ENCODE measurements at regions not wholly inside any gene's neighbourhood (a gene's known extent, or its start where the extent isn't known, plus 50 kb on each side); places are given as distances from the start of the nearest gene placed in this dataset.

- no peak for FAIRE-seq
- DNase-seq (ENCODE audit: extremely low spot score, insufficient read length, low read depth), result no peak
These were observed 193.9 kb downstream of the OTOR start for GRCh38 chr20:16942051-16942450.

- FAIRE-seq (no peak), DNase-seq (ENCODE audit: extremely low spot score, insufficient read length, low read depth) (no peak)
These were observed 194.6 kb downstream of the OTOR start for GRCh38 chr20:16942756-16943155.

DNA sequence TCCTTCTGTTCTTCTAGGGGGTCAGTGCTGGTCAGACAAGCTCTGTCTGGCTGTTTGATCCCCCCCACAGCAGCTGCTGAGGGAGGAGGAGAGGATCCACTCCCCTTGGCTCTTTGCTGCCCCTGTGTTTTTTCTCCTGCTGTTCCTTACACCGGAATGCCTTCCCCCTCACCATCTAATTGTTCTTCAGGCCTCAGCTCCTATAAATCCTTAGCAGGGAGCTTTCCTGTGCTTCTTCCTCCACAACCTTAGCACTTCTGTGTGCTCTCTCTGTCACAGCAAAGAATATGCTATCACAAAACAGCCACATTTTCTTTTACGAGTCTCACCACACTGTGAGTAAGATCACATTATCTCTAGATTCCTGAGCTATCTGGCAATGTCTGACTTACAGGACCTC lies 196.6 kb downstream of the OTOR start:
- no peak for FAIRE-seq
- DNase-seq (ENCODE audit: extremely low spot score, insufficient read length, low read depth), result no peak

GRCh38 chr20:16945619-16946018 lies 197.5 kb downstream of the OTOR start:
- no peak for DNase-seq (ENCODE audit: extremely low spot score, insufficient read length, low read depth)
- FAIRE-seq, result no peak

- no peak for DNase-seq (ENCODE audit: extremely low spot score, insufficient read length, low read depth)
- FAIRE-seq, result no peak
These were observed 197.9 kb downstream of the OTOR start for GRCh38 chr20:16946097-16946496.

- DNase-seq (ENCODE audit: extremely low spot score, insufficient read length, low read depth) (no peak), FAIRE-seq (no peak)
These were observed 199.3 kb downstream of the OTOR start for GRCh38 chr20:16947479-16947878.

DNA sequence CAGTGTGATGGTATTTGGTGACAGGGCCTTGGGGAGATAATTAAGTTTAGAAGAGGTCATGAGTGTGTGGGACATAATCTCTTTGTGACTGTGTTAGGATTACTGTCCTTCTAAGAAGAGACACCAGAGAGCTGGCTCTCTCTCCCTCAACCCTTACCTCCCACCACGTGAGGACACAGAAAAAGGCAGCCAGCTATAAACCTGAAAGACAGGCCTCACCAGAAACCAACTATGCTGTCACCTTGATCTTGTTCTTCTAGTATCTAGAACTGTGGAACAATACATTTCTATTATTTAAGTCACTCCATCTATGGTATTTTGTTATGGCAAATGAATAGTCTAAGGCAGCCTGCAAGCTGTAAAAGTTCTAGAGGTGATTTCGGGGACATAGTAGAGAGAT lies 203.7 kb downstream of the OTOR start:
- DNase-seq (ENCODE audit: extremely low spot score, insufficient read length, low read depth) (no peak), FAIRE-seq (no peak)

GRCh38 chr20:16952965-16953364 lies 204.8 kb downstream of the OTOR start:
- no peak for FAIRE-seq
- no peak for DNase-seq (ENCODE audit: extremely low spot score, insufficient read length, low read depth)

GRCh38 chr20:16953858-16954257 lies 205.7 kb downstream of the OTOR start:
- FAIRE-seq, result no peak
- DNase-seq (ENCODE audit: extremely low spot score, insufficient read length, low read depth), result no peak

- no peak for DNase-seq (ENCODE audit: extremely low spot score, insufficient read length, low read depth)
- FAIRE-seq, result no peak
These were observed 207.3 kb downstream of the OTOR start for GRCh38 chr20:16955462-16955861.

DNA sequence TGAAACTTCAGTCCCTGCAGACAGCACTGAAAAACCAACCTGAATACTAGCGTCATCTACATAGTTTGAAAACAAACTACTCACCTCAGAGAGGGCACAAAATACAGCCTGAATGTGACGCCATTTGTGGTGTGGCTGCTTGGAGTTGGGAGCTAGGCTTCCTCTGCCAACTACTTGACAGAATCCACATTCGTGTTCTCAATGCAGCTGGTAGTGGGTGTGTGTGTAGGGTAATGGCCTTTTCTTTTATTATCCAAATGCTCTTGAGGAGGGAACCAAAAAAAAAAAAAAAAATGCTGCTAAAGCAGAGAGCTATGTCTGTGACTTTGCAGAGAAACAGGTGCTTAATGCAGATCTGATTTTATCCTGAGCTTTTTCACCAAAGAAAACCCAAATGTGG lies 207.8 kb downstream of the OTOR start:
- FAIRE-seq, result no peak
- no peak for DNase-seq (ENCODE audit: extremely low spot score, insufficient read length, low read depth)

DNA sequence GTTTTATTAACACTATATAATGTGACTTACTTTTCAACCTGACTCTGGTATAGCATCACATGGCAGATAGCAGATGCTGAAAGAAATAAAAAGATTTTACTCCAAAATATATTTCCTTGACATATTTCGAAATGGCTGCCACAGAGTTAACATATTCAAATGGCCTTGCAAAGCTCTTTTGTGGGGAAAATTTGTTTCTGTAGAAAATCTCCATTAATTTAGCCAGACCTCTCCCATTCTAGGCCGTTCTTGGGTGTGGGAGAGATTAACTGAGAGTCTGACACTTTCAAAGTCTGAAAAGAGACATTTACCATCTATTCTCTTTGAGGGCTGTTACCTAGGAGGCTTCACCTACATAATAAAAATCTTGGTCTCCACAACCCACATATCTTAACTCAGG lies 217.2 kb downstream of the OTOR start:
- no peak for FAIRE-seq
- DNase-seq (ENCODE audit: extremely low spot score, insufficient read length, low read depth), result no peak

- FAIRE-seq (no peak), DNase-seq (ENCODE audit: extremely low spot score, insufficient read length, low read depth) (no peak)
These were observed 218.2 kb downstream of the OTOR start for GRCh38 chr20:16966276-16966880.

DNA sequence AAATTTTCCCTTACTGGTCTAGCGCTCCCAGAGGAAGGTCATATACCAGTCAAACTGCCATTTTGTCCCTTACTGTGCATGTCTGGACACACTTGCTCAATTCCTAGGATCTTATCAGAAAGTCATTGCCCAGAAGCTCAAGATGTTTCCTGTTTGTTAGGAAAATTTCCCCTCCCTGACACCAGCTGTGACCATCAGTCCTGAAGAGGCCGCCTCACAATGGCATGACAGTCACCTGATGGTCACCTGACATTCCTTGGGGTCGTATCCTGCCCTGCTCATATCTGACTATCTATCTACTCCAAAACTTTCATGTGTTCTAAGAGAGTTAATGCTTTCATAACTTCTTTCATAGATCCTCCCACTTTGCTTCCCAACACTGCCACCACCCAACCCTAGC lies 219.9 kb downstream of the OTOR start:
- no peak for FAIRE-seq
- DNase-seq (ENCODE audit: extremely low spot score, insufficient read length, low read depth), result no peak

GRCh38 chr20:16970776-16971175 lies 222.6 kb downstream of the OTOR start:
- FAIRE-seq, result no peak

DNA sequence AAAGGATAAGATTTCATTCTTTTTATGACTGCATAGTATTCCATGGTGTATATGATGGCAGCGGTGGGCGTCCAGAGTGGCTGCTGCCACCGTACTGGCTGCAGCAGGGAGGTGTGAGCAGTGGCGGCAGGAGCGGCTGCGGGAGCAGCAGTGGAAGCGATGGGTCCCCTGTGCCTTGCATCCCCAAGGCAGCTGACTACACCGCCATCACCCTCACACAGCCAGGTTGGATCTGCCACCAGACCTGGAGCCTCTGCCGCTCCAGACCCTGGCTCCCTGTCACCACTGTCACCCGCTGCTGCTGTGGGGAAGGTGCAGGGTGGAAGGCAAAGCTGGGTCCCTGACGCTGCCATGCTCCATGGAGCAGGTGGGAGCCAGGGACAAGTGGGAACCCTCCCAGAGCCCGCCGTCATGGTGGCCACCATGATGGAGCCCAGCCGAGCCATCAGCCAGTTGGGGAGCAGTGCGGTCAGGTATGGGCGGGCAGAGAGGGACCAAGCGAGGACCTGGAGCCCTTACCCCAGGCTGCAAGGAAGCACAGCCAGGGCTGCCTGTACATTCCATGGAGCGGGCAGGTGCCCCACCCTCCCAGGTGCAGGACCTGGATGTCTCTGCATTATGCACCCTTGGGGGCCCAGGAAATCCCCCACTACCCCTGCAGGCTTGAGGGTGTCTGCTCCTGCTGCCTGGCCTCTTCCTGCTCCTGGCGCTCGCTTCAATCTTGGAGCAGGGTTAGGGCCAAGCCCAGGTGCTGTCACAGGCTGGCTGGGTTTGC lies 226.1 kb downstream of the OTOR start:
- DNase-seq (ENCODE audit: extremely low spot score, insufficient read length, low read depth) (no peak), FAIRE-seq (no peak)

More at GRCh38 chr20:16970776-16971175, 222.6 kb downstream of the OTOR start:
- no peak for DNase-seq (ENCODE audit: extremely low spot score, insufficient read length, low read depth)

DNA sequence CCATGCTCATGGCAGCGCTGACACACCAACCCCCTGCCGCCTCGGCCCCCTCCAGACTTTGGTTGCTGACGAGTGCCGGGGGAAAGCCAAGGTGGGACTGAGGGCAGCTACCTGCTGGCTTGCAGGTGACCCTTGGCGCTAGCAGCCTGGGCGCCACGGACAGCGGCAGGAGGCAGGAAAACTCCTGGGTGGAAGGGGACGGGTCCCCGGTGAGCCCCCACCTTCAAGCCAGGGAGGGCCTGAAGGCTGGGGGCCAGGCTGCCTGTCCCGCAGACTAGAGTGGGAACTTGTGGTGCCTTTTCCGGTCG lies 226.7 kb downstream of the OTOR start:
- DNase-seq (ENCODE audit: extremely low spot score, insufficient read length, low read depth), result no peak
- FAIRE-seq, result no peak

DNA sequence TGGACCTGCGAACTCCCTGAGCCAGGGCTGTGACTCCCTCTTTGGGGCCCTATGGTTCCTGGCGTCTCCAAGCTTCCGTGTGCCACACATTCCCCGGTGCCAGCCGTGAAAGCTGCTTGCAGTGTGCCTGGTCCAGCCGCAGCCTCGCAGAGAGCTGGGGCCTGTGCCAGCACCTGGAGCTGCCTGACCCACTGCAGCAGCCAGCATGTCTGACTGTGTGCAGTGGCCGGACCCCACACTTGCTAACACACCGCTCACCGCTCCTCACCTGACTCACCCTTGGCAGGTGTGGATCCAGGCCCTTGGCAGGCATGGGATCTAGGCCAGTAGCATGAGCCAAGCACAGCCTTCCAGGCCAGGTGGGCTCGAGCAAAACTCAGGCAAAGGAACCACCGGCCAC lies 227.5 kb downstream of the OTOR start:
- no peak for FAIRE-seq

DNA sequence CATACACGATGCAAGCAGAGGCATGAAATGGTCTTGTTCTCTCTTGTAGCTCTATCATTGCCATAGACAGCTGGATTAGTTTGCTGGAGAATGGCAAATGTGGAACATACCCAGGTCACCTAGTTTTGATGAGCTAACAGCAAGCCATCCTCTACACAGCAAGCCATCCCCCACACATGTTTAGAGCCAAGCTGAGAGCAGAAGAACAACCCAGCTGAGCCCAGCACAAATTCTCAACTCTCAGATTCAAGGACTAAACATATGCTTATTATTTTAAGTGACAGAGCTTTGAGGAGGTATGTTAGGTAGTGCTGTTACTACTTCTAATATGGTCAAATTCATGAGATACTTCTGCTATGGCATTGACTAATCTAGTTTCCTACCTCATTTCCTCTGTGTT lies 230.3 kb downstream of the OTOR start:
- FAIRE-seq, result no peak
- DNase-seq (ENCODE audit: extremely low spot score, insufficient read length, low read depth), result no peak

More for the DNA sequence above, 227.5 kb downstream of the OTOR start:
- no peak for DNase-seq (ENCODE audit: extremely low spot score, insufficient read length, low read depth)

DNA sequence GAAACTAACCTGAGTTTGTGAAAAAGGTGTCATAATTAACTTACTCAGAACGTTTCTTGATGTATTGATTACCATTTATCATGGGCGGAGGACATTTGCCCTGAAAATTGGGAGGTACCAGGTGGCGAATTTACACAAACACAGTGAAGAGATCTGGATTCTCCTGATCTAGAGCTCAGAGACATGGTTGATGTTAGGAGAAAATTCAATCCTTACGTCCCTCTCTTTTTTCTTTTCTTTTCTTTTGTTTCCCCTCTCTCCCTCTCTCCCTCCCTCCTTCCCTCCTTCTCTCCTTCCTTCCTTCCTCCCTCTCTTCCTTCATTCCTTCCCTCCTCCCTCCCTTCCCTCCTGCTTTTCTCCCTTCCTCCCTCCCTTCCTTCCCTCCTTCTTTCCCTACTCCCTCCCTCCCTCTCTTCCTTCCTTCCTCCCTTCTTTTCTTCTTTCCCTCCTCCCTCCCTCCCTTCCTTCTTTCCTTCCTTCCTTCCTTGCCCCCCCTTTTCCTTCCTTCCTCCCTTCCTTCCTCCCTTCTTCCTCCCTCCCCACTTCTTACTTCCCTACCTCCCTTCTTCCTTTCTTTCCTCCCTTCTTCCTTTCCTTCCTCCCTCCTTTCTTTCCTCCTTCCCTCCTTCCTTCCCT lies 234.1 kb downstream of the OTOR start:
- no peak for FAIRE-seq

DNA sequence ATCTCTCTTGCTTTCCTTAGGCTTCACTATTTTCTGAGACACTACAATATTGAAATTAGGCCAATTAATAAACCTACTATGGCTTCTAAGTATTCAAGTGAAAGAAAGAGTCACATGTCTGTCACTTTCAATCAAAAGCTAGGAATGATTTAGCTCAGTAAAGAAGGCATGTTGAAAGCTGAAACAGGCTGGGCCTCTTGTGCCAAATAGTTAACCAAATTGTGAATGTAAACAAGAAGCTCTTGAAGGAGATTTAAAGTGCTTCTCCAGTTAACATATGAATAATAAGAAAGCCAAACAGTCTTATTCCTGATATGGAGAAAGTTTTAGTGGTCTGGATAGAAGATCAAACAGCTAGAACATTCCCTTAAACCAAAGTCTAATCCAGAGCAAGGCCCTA lies 236.3 kb downstream of the OTOR start:
- DNase-seq (ENCODE audit: extremely low spot score, insufficient read length, low read depth) (no peak), FAIRE-seq (no peak)

More for the DNA sequence above, 234.1 kb downstream of the OTOR start:
- no peak for DNase-seq (ENCODE audit: extremely low spot score, insufficient read length, low read depth)
